CD4-positive, alpha-beta T cell treated with Interleukin-1 beta for 1 hour (primary cell): ENCODE measurements at regions not wholly inside any gene's neighbourhood (a gene's known extent, or its start where the extent isn't known, plus 50 kb on each side); places are given as distances from the start of the nearest gene placed in this dataset.
"Not testable (repeated sequence)": the region's sequence is repeated elsewhere in the genome, so short reads cannot be mapped to it uniquely, and the experiment has no call there.

Experiments
- DNase-seq, 2 donors: peaks; one replicate each; pipeline ENCODE4 v3.0.0-alpha.2; 2020 to 2022

- no peak for DNase-seq
Measured at GRCh38 chr21:19440792-19441655, 1037.4 kb upstream of the TMPRSS15 start.

GRCh38 chr21:19458295-19458694 lies 1054.7 kb upstream of the TMPRSS15 start:
- DNase-seq: no peak

- DNase-seq: no peak
Measured at GRCh38 chr21:19461481-19462205, 1058.1 kb upstream of the TMPRSS15 start.

- no peak for DNase-seq
Measured at GRCh38 chr21:19463966-19464365, 1060.4 kb upstream of the TMPRSS15 start.

- no peak for DNase-seq
Measured at GRCh38 chr21:19468991-19469715, 1065.6 kb upstream of the TMPRSS15 start.

- no peak for DNase-seq
Measured at GRCh38 chr21:19475525-19475924, 1071.9 kb upstream of the TMPRSS15 start.

- DNase-seq: no peak
Measured at GRCh38 chr21:19489930-19490329, 1086.3 kb upstream of the TMPRSS15 start.

- no peak for DNase-seq
Measured at GRCh38 chr21:19490481-19490880, 1086.9 kb upstream of the TMPRSS15 start.

- not testable (repeated sequence) for DNase-seq
Measured at GRCh38 chr21:19493437-19494241, 1090.1 kb upstream of the TMPRSS15 start.

- no peak for DNase-seq
Measured at GRCh38 chr21:19501115-19501514, 1097.5 kb upstream of the TMPRSS15 start.

GRCh38 chr21:19507682-19508260 lies 1104.2 kb upstream of the TMPRSS15 start:
- DNase-seq: no peak

GRCh38 chr21:19508442-19508841 lies 1104.9 kb upstream of the TMPRSS15 start:
- DNase-seq: no peak

- no peak for DNase-seq
Measured at GRCh38 chr21:19508844-19509243, 1105.3 kb upstream of the TMPRSS15 start.

- no peak for DNase-seq
Measured at GRCh38 chr21:19510057-19510456, 1106.5 kb upstream of the TMPRSS15 start.

- no peak for DNase-seq
Measured at GRCh38 chr21:19510653-19511052, 1107.1 kb upstream of the TMPRSS15 start.

GRCh38 chr21:19522381-19522780 lies 1118.8 kb upstream of the TMPRSS15 start:
- no peak for DNase-seq

- DNase-seq: no peak
Measured at GRCh38 chr21:19523061-19523460, 1119.5 kb upstream of the TMPRSS15 start.

- DNase-seq: no peak
Measured at GRCh38 chr21:19523746-19524145, 1120.2 kb upstream of the TMPRSS15 start.

- DNase-seq: no peak
Measured at GRCh38 chr21:19529031-19529430, 1125.4 kb upstream of the TMPRSS15 start.

- DNase-seq: no peak
Measured at GRCh38 chr21:19535356-19535755, 1131.8 kb upstream of the TMPRSS15 start.

GRCh38 chr21:19537116-19537515 lies 1133.5 kb upstream of the TMPRSS15 start:
- DNase-seq: no peak

GRCh38 chr21:19540287-19540686 lies 1136.7 kb upstream of the TMPRSS15 start:
- no peak for DNase-seq
